ENCODE measurements at regions not wholly inside any gene's neighbourhood (a gene's known extent, or its start where the extent isn't known, plus 50 kb on each side); places are given as distances from the start of the nearest gene placed in this dataset.

DNA sequence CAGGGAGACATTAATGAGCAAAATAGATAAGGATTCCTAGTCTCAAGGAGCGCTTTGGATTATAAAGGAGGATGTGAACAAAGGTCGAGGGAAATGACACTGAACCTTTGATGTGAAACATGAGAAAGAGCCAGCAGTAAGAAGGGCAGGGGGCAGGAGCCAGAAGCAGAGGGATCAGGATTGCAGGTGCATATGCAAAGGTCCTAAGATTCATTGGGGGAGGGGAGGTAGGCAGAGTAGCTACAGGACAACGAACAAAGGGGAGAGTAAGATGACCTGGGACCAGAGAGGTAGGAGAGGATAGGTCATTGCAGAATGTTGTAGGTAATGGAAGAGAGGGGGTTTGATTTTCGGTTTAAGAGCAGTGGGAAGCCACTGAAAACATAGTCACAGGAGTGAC, 129.2 kb upstream of the TRPM3 start:
- POLR2A ChIA-PET: no interaction called here
- no TSS peak for BruUV-seq (replicated peaks)
- no peak for TF ChIP-seq POLR2AphosphoS5 (IDR thresholded peaks at IDR 0.05; ENCODE audit: insufficient read depth, low read depth, low read length)
- no peak for TF ChIP-seq MYC (IDR thresholded peaks at IDR 0.05; ENCODE audit: low read depth, low read length)
- no peak for TF ChIP-seq POLR2A (IDR thresholded peaks at IDR 0.05; ENCODE audit: low read depth, low read length)
- TF ChIP-seq FOS (IDR thresholded peaks at IDR 0.05; ENCODE audit: borderline replicate concordance, insufficient read depth, low read length): no peak
- TF ChIP-seq, protein P1, sequence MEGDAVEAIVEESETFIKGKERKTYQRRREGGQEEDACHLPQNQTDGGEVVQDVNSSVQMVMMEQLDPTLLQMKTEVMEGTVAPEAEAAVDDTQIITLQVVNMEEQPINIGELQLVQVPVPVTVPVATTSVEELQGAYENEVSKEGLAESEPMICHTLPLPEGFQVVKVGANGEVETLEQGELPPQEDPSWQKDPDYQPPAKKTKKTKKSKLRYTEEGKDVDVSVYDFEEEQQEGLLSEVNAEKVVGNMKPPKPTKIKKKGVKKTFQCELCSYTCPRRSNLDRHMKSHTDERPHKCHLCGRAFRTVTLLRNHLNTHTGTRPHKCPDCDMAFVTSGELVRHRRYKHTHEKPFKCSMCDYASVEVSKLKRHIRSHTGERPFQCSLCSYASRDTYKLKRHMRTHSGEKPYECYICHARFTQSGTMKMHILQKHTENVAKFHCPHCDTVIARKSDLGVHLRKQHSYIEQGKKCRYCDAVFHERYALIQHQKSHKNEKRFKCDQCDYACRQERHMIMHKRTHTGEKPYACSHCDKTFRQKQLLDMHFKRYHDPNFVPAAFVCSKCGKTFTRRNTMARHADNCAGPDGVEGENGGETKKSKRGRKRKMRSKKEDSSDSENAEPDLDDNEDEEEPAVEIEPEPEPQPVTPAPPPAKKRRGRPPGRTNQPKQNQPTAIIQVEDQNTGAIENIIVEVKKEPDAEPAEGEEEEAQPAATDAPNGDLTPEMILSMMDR (IDR thresholded peaks at IDR 0.05; ENCODE audit: extremely low read depth in 1 of 2, insufficient read depth in 1 of 2, low read depth in 1 of 2, low read length in 2 of 2): no peak
- TF ChIP-seq, protein P2, sequence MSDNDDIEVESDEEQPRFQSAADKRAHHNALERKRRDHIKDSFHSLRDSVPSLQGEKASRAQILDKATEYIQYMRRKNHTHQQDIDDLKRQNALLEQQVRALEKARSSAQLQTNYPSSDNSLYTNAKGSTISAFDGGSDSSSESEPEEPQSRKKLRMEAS (IDR thresholded peaks at IDR 0.05; ENCODE audit: insufficient read depth, insufficient read length): no peak
- TF ChIP-seq GATA2 (IDR thresholded peaks at IDR 0.05; ENCODE audit: insufficient read depth, insufficient read length, low read depth, low read length): no peak
- TF ChIP-seq EZH2 (IDR thresholded peaks at IDR 0.05; ENCODE audit: borderline replicate concordance, low read depth, low read length, severe bottlenecking): no peak
- no peak for TF ChIP-seq JUN (IDR thresholded peaks at IDR 0.05; ENCODE audit: borderline replicate concordance, insufficient read depth, insufficient read length, low read depth)

More for the DNA sequence above, 129.2 kb upstream of the TRPM3 start:
- no peaks in the 10 kb centered on the region for H3K4me1 ChIP-seq (ENCODE audit: control insufficient read depth, extremely low read depth, insufficient read depth, low read length)
- no peak overlapping the region for H3K4me3 ChIP-seq (replicated peaks in 1 of 3; ENCODE audit: insufficient read depth in 1 of 3, low read depth in 1 of 3, low read length in 3 of 3)
- no peak overlapping the region for H3K27ac ChIP-seq (ENCODE audit: insufficient read depth, low read depth, low read length)
- H3K9me1 ChIP-seq (replicated peaks; ENCODE audit: control insufficient read depth, extremely low read depth, insufficient read depth, low read length): no peaks in the 10 kb centered on the region
- CTCF ChIA-PET: interaction anchor here (0.7 to 6.8 kb wide), 11 partner anchors 8 to 620 kb away, joined by 3 to 420 read pairs (median 5); no protein-coding TSS in a partner anchor
- H4K20me1 ChIP-seq (replicated peaks; ENCODE audit: control insufficient read depth, extremely low read depth, insufficient read depth, low read length): no peaks in the 10 kb centered on the region
- intact Hi-C loops (cut with micrococcal nuclease): no loop called here
- H3K36me3 ChIP-seq (ENCODE audit: control insufficient read depth in 2 of 2, extremely low read depth in 1 of 2, insufficient read depth in 2 of 2, low read length in 2 of 2): no peaks in the 10 kb centered on the region
- DNase-seq (ENCODE audit: low read depth, low spot score) (no peak), FAIRE-seq (no peak)
- no peak overlapping the region for H2AFZ ChIP-seq (ENCODE audit: low read depth, low read length)
- no peaks in the 10 kb centered on the region for H3K9me3 ChIP-seq (replicated peaks; ENCODE audit: control insufficient read depth, insufficient read depth, low read length)
- H3K27me3 ChIP-seq (ENCODE audit: control insufficient read depth in 2 of 2, insufficient read depth in 2 of 2, low read length in 2 of 2): peaks cover 4 to 10% of the 10 kb centered on the region in 2 experiments
- no peak overlapping the region for H3K4me2 ChIP-seq (ENCODE audit: insufficient read depth, low read length)
- no peak overlapping the region for H3K9ac ChIP-seq (replicated peaks; ENCODE audit: extremely low read depth, insufficient read depth, low read length)
- dilution Hi-C loops (cut with MboI; ENCODE audit: extremely low pct_ligation_motif_present, low sequenced_read_pairs): no loop called here
- H3K79me2 ChIP-seq (ENCODE audit: control insufficient read depth, insufficient read depth, low read length): no peaks in the 10 kb centered on the region

All from endothelial cell of umbilical vein (primary cell).